ENCODE measurements at regions not wholly inside any gene's neighbourhood (a gene's known extent, or its start where the extent isn't known, plus 50 kb on each side); places are given as distances from the start of the nearest gene placed in this dataset.

DNA sequence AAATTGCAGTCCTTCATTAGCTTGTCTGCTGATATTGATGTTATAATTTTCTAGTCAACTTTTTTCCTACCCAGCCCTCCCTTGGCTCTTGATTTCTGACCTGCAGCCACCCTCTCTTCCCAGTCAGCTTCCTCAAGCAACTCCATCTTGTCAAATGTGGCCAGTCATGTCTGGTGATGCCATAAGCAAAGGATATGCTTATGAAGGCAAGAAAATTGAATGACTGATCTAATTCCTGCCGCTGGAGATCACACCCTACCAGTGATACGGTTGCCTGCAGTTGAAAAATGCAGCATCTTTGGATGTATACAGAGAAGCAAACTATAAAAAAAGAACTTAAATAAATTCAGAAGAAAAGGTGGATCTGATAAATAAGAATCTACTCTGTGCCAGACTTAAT is 297.1 kb upstream of the DAB1 start:
- H3K27ac ChIP-seq, result no peak overlapping the region
- TF ChIP-seq CTCF (IDR thresholded peaks at IDR 0.05), result no peak
- no peak for TF ChIP-seq ZFX (IDR thresholded peaks at IDR 0.05; ENCODE audit: borderline replicate concordance)

GRCh38 chr1:57719274-57719673 is 295.4 kb upstream of the DAB1 start:
- H3K27ac ChIP-seq, result no peak overlapping the region
- TF ChIP-seq CTCF (IDR thresholded peaks at IDR 0.05) (no peak), ZFX (IDR thresholded peaks at IDR 0.05; ENCODE audit: borderline replicate concordance) (no peak)

DNA sequence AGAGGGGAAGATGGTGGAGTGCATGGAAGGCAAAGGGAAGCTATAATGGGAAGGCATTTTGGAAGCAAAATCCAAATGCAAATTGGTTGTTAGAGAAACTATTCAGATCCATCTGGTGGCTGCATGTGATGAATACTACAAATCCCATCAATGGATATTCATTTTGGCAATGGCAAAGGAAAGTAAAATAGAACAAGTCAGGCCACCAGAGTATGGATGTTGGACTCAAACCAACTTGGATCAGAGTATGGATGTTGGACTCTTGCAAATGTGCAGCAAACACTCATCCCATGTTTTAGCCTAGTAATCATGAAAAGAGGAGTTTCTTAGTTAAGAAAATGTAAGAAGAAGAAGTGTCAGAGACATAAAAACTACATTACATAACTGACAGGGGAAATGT is 289.6 kb upstream of the DAB1 start:
- no peak overlapping the region for H3K27ac ChIP-seq

GRCh38 chr1:57712846-57713245 is 289.0 kb upstream of the DAB1 start:
- TF ChIP-seq CTCF (IDR thresholded peaks at IDR 0.05), result no peak
- no peak for TF ChIP-seq ZFX (IDR thresholded peaks at IDR 0.05; ENCODE audit: borderline replicate concordance)

More for the DNA sequence above, 289.6 kb upstream of the DAB1 start:
- TF ChIP-seq CTCF (IDR thresholded peaks at IDR 0.05), result no peak
- no peak for TF ChIP-seq ZFX (IDR thresholded peaks at IDR 0.05; ENCODE audit: borderline replicate concordance)

DNA sequence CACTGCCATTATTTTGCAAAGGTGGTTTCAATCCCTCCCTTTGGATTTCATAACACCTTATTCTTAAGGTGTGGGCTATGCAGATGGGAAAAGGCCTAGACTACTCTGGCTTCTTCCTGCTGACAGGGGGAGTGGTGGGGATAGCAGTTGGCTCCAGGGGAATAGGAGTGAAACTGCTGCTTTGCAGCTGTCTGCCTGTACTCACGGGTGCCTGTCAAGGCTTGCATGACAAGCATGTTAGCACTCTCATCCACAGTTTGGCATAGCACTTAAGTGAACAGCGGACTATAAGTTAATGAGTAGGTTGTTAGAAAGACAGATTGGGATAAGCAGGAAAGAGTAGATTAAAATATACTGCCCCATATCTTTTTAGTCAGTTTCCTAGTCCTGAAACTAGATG is 287.5 kb upstream of the DAB1 start:
- TF ChIP-seq CTCF (IDR thresholded peaks at IDR 0.05) (no peak), ZFX (IDR thresholded peaks at IDR 0.05; ENCODE audit: borderline replicate concordance) (no peak)
- H3K27ac ChIP-seq, result no peak overlapping the region

More at GRCh38 chr1:57712846-57713245, 289.0 kb upstream of the DAB1 start:
- H3K27ac ChIP-seq, result no peak overlapping the region

DNA sequence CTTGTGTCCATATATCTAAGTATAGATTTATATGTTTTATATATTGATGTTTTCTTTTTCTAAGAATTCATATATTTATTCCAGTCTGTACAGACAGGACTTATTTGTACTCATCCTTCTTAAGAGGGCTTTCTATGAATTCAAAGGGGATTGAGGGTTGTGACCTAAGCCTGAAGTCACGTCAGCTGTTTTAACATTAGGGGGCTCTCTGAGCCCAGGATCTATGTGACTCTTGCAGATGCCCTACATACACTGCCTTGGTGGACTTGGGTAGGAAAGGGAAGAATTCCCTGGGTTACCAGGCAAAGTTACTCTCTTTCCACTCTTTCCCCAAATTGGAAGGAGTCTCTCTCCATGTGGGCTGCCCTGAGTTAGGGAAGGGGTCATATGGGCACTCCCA is 283.8 kb upstream of the DAB1 start:
- no peak for TF ChIP-seq CTCF (IDR thresholded peaks at IDR 0.05)
- TF ChIP-seq ZFX (IDR thresholded peaks at IDR 0.05; ENCODE audit: borderline replicate concordance), result no peak
- H3K27ac ChIP-seq, result no peak overlapping the region

- H3K27ac ChIP-seq, result no peak overlapping the region
- TF ChIP-seq CTCF (IDR thresholded peaks at IDR 0.05) (no peak), ZFX (IDR thresholded peaks at IDR 0.05; ENCODE audit: borderline replicate concordance) (no peak)
Observed at GRCh38 chr1:57704811-57705210, 281.0 kb upstream of the DAB1 start.

All from 22Rv1 (cell line).